ENCODE measurements at regions not wholly inside any gene's neighbourhood (a gene's known extent, or its start where the extent isn't known, plus 50 kb on each side); places are given as distances from the start of the nearest gene placed in this dataset.
"Not testable (repeated sequence)": the region's sequence is repeated elsewhere in the genome, so short reads cannot be mapped to it uniquely, and the experiment has no call there.

DNA sequence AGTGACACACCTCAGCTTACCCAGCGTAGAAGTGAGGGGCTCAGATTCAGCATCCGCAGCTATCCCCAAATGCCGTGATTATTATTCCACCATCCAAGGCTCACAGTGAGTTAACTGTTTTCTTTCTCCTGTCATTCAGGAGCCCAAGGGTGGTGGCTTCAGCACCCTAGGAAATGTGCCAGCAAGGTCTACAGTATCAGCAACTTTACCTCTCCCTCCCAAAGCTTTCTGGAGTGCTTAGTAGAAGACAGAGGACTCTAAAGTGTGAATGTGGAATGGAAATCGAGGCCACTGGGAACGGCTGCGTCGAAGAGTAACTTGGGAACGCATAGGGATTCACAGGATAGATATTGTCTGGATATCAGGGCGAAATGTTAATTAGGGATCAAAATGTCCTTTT is 763.8 kb upstream of the TPTE start:
- BruUV-seq (replicated peaks); H3K9me3 ChIP-seq; H3K27me3 Mint-ChIP-seq (ENCODE audit: insufficient read depth, unreplicated experiment); H3K4me3 ChIP-seq (ENCODE audit: low read depth, low read length); CTCF ChIA-PET; DNase-seq; H3K27ac Mint-ChIP-seq (ENCODE audit: unreplicated experiment); H3K4me1 Mint-ChIP-seq (ENCODE audit: low read depth, unreplicated experiment); POLR2A ChIA-PET; H3K36me3 ChIP-seq (ENCODE audit: control insufficient read depth, insufficient read depth, low read length); H3K36me3 Mint-ChIP-seq (ENCODE audit: insufficient read depth, unreplicated experiment); intact Hi-C loops (cut with micrococcal nuclease; ENCODE audit: unreplicated experiment); H3K4me1 ChIP-seq; H3K9me3 Mint-ChIP-seq (ENCODE audit: unreplicated experiment); H3K4me3 Mint-ChIP-seq (ENCODE audit: unreplicated experiment); H3K27me3 ChIP-seq (replicated peaks; ENCODE audit: control insufficient read depth, insufficient read depth, low read length): not testable (repeated sequence)

- Mint-ChIP-seq H3K36me3 (ENCODE audit: insufficient read depth, unreplicated experiment) (no peaks in the 10 kb centered on the region), H3K4me1 (ENCODE audit: low read depth, unreplicated experiment) (no peaks in the 10 kb centered on the region), H3K27me3 (ENCODE audit: insufficient read depth, unreplicated experiment) (no peaks in the 10 kb centered on the region), H3K27ac (ENCODE audit: unreplicated experiment) (no peak overlapping the region), H3K9me3 (ENCODE audit: unreplicated experiment) (no peaks in the 10 kb centered on the region), H3K4me3 (ENCODE audit: unreplicated experiment) (no peak overlapping the region)
- TF ChIP-seq, protein P1, sequence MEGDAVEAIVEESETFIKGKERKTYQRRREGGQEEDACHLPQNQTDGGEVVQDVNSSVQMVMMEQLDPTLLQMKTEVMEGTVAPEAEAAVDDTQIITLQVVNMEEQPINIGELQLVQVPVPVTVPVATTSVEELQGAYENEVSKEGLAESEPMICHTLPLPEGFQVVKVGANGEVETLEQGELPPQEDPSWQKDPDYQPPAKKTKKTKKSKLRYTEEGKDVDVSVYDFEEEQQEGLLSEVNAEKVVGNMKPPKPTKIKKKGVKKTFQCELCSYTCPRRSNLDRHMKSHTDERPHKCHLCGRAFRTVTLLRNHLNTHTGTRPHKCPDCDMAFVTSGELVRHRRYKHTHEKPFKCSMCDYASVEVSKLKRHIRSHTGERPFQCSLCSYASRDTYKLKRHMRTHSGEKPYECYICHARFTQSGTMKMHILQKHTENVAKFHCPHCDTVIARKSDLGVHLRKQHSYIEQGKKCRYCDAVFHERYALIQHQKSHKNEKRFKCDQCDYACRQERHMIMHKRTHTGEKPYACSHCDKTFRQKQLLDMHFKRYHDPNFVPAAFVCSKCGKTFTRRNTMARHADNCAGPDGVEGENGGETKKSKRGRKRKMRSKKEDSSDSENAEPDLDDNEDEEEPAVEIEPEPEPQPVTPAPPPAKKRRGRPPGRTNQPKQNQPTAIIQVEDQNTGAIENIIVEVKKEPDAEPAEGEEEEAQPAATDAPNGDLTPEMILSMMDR (IDR thresholded peaks at IDR 0.05; ENCODE audit: insufficient read depth in 1 of 2, low read depth in 1 of 2, low read length in 1 of 2, severe bottlenecking in 1 of 2, unreplicated experiment in 1 of 2): no peak
- H3K9me3 ChIP-seq: peaks cover 4% of the 10 kb centered on the region; the same call in 1 of the 2 replicates
- no peaks in the 10 kb centered on the region for H3K27me3 ChIP-seq (replicated peaks; ENCODE audit: control insufficient read depth, insufficient read depth, low read length)
- CTCF ChIA-PET: no interaction called here
- no peaks in the 10 kb centered on the region for H3K36me3 ChIP-seq (ENCODE audit: control insufficient read depth, insufficient read depth, low read length)
- no peaks in the 10 kb centered on the region for H3K4me1 ChIP-seq
- DNase-seq: no peak
- no peak overlapping the region for H3K4me3 ChIP-seq (ENCODE audit: low read depth, low read length)
- BruUV-seq (replicated peaks): no TSS peak
- POLR2A ChIA-PET: no interaction called here
- intact Hi-C loops (cut with micrococcal nuclease; ENCODE audit: unreplicated experiment): no loop called here
Measured at GRCh38 chr21:9758141-9758540, 763.2 kb upstream of the TPTE start.

DNA sequence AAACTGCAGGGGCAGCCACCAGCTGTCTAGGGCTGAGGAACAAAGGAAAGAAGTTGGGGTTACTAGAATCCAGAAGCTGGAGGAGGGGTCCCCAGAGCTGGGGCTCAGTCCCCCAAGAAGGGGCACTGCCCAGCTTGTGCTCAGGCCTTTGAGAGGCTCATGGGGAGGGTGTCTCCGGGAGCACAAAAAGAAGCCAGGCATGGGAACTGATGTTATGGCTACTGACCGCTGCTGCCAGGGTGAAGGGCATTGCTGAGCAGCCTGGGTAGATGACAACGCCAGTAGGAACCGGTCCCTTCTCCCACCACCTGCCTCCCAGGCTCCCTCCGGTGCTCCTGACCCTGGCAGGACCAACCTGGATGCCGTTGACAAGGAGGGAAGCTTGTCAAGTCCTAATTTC is 762.5 kb upstream of the TPTE start:
- Histone ChIP-seq H3K27me3 (replicated peaks; ENCODE audit: control insufficient read depth, insufficient read depth, low read length) (no peaks in the 10 kb centered on the region), H3K4me1 (no peaks in the 10 kb centered on the region), H3K4me3 (ENCODE audit: low read depth, low read length) (no peak overlapping the region), H3K36me3 (ENCODE audit: control insufficient read depth, insufficient read depth, low read length) (no peaks in the 10 kb centered on the region), H3K9me3 (peaks cover 8% of the 10 kb centered on the region; the same call in 1 of the 2 replicates)
- intact Hi-C loops (cut with micrococcal nuclease; ENCODE audit: unreplicated experiment): no loop called here
- TF ChIP-seq, protein P1 (IDR thresholded peaks at IDR 0.05; ENCODE audit: insufficient read depth in 1 of 2, low read depth in 1 of 2, low read length in 1 of 2, severe bottlenecking in 1 of 2, unreplicated experiment in 1 of 2): no peak
- H3K36me3 Mint-ChIP-seq (ENCODE audit: insufficient read depth, unreplicated experiment): no peaks in the 10 kb centered on the region
- no peak overlapping the region for H3K27ac Mint-ChIP-seq (ENCODE audit: unreplicated experiment)
- DNase-seq: no peak
- H3K4me3 Mint-ChIP-seq (ENCODE audit: unreplicated experiment): no peak overlapping the region
- ChIA-PET CTCF (no interaction called here), POLR2A (no interaction called here)
- no peaks in the 10 kb centered on the region for H3K9me3 Mint-ChIP-seq (ENCODE audit: unreplicated experiment)
- BruUV-seq (replicated peaks): no TSS peak
- H3K27me3 Mint-ChIP-seq (ENCODE audit: insufficient read depth, unreplicated experiment): no peaks in the 10 kb centered on the region
- no peaks in the 10 kb centered on the region for H3K4me1 Mint-ChIP-seq (ENCODE audit: low read depth, unreplicated experiment)

DNA sequence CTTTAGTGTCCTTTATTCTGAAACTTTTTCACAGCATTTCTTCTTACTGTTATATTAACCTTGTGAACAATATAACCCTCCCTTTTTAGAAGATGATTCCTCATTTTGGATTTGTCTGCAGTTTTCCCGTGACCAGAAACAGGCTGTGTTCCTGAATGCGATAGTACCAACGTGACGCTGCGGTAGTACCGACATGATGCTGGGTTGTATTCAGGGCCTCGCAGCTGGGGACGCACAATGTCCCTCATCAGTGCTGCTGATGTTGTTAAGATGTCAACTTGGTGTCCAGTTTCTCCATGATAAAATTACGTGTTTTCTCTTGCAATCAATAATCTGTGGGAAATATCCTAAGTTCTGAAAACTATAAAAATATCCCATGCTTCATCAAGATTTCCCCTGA is 761.4 kb upstream of the TPTE start:
- Mint-ChIP-seq H3K27ac (ENCODE audit: unreplicated experiment) (no peak overlapping the region), H3K36me3 (ENCODE audit: insufficient read depth, unreplicated experiment) (no peaks in the 10 kb centered on the region), H3K27me3 (ENCODE audit: insufficient read depth, unreplicated experiment) (no peaks in the 10 kb centered on the region), H3K4me1 (ENCODE audit: low read depth, unreplicated experiment) (no peaks in the 10 kb centered on the region), H3K9me3 (ENCODE audit: unreplicated experiment) (no peaks in the 10 kb centered on the region), H3K4me3 (ENCODE audit: unreplicated experiment) (no peak overlapping the region)
- Histone ChIP-seq H3K9me3 (peaks cover 12% of the 10 kb centered on the region; the same call in 1 of the 2 replicates), H3K4me1 (no peaks in the 10 kb centered on the region), H3K36me3 (ENCODE audit: control insufficient read depth, insufficient read depth, low read length) (no peaks in the 10 kb centered on the region), H3K4me3 (ENCODE audit: low read depth, low read length) (no peak overlapping the region), H3K27me3 (replicated peaks; ENCODE audit: control insufficient read depth, insufficient read depth, low read length) (no peaks in the 10 kb centered on the region)
- DNase-seq: no peak
- BruUV-seq (replicated peaks): no TSS peak
- ChIA-PET POLR2A (no interaction called here), CTCF (no interaction called here)
- intact Hi-C loops (cut with micrococcal nuclease; ENCODE audit: unreplicated experiment): no loop called here
- TF ChIP-seq, protein P1 (IDR thresholded peaks at IDR 0.05; ENCODE audit: insufficient read depth in 1 of 2, low read depth in 1 of 2, low read length in 1 of 2, severe bottlenecking in 1 of 2, unreplicated experiment in 1 of 2): no peak
